Loucy (cell line): ENCODE measurements at regions not wholly inside any gene's neighbourhood (a gene's known extent, or its start where the extent isn't known, plus 50 kb on each side); places are given as distances from the start of the nearest gene placed in this dataset.

Experiments used
- H2AFZ ChIP-seq: fragments of 200-600 bp; sonication (generic); 2 replicates; pipeline ENCODE4 v1.6.0; 2016; ENCODE audit warnings: antibody characterized with exemption, mild to moderate bottlenecking, low read length, moderate library complexity
- H3F3A ChIP-seq: fragments of 200-600 bp; 2 replicates; pipeline ENCODE4 v1.6.0; 2016; ENCODE audit warnings: antibody characterized with exemption, low read depth, mild to moderate bottlenecking
- H3K27me3 ChIP-seq: fragments of 200-600 bp; sonication (generic); 2 replicates; pipeline ENCODE4 v1.6.1; 2014; ENCODE audit warnings: low read length, mild to moderate bottlenecking; ENCODE audit not compliant: insufficient read depth, poor library complexity, severe bottlenecking
- H3K36me3 ChIP-seq: fragments of 200-600 bp; sonication (generic); 2 replicates; pipeline ENCODE4 v1.6.1; 2016; ENCODE audit warnings: low read length; ENCODE audit not compliant: insufficient read depth
- H3K4me1 ChIP-seq: fragments of 200-600 bp; sonication (generic); 2 replicates; pipeline ENCODE4 v1.5.1; 2014; ENCODE audit warnings: low read length, mild to moderate bottlenecking; ENCODE audit not compliant: insufficient read depth, poor library complexity, severe bottlenecking
- H3K4me2 ChIP-seq: fragments of 200-600 bp; sonication (generic); 2 replicates; pipeline ENCODE4 v1.6.0; 2014; ENCODE audit warnings: antibody characterized with exemption, low read length, low read depth, mild to moderate bottlenecking; ENCODE audit not compliant: poor library complexity, severe bottlenecking
- H3K4me3 ChIP-seq: fragments of 200-600 bp; sonication (generic); 2 replicates; pipeline ENCODE4 v1.5.1; 2014; ENCODE audit warnings: low read length, mild to moderate bottlenecking, mixed read lengths; ENCODE audit not compliant: poor library complexity, severe bottlenecking
- H3K79me2 ChIP-seq: fragments of 200-600 bp; sonication (generic); 2 replicates; pipeline ENCODE4 v1.6.1; 2014; ENCODE audit warnings: low read length; ENCODE audit not compliant: insufficient read depth
- H3K9ac ChIP-seq: fragments of 200-600 bp; sonication (generic); 2 replicates; pipeline ENCODE4 v1.6.0; 2014; ENCODE audit warnings: mild to moderate bottlenecking, low read depth, low read length, moderate library complexity; ENCODE audit not compliant: poor library complexity, severe bottlenecking
- H3K9me2 ChIP-seq: fragments of 200-600 bp; sonication (generic); replicated peaks from 2 replicates; pipeline ENCODE4 v1.6.1; 2016; ENCODE audit warnings: low read depth, low read length, mixed read lengths
- H3K9me3 ChIP-seq: fragments of 200-600 bp; sonication (generic); 2 replicates; pipeline ENCODE4 v1.6.1; 2014; ENCODE audit warnings: mild to moderate bottlenecking, antibody characterized with exemption, low read length, low read depth; ENCODE audit not compliant: insufficient read depth
- H4K20me1 ChIP-seq: fragments of 200-600 bp; sonication (generic); 2 replicates; pipeline ENCODE4 v1.6.0; 2014; ENCODE audit warnings: antibody characterized with exemption, low read length, mild to moderate bottlenecking; ENCODE audit not compliant: insufficient read depth, poor library complexity, severe bottlenecking
- CTCF ChIP-seq: fragments of 200-600 bp; sonication (generic); conservative IDR thresholded peaks from 2 replicates; pipeline ENCODE4 v1.5.1; 2014; ENCODE audit warnings: mild to moderate bottlenecking, antibody characterized with exemption, low read length
- EZH2phosphoT487 ChIP-seq: fragments of 200-600 bp; IDR thresholded peaks from 2 replicates; pipeline ENCODE4 v1.6.1; 2018; ENCODE audit warnings: antibody characterized with exemption, mild to moderate bottlenecking, moderate library complexity, borderline replicate concordance

- no peaks in the 10 kb centered on the region for H4K20me1 ChIP-seq
- no peaks in the 10 kb centered on the region for H3K36me3 ChIP-seq
- no peak overlapping the region for H3K9ac ChIP-seq
- H3K27me3 ChIP-seq: no peaks in the 10 kb centered on the region
- no peak overlapping the region for H3K4me3 ChIP-seq
- H3K9me3 ChIP-seq: no peaks in the 10 kb centered on the region
- H3K79me2 ChIP-seq: no peaks in the 10 kb centered on the region
- TF ChIP-seq EZH2phosphoT487: no peak
- H3K4me1 ChIP-seq: no peaks in the 10 kb centered on the region
- H3K4me2 ChIP-seq: no peak overlapping the region
- no peaks in the 10 kb centered on the region for H3K9me2 ChIP-seq
- H2AFZ ChIP-seq: no peak overlapping the region
- no peaks in the 10 kb centered on the region for H3F3A ChIP-seq
Observed at GRCh38 chr1:213844632-213845031, 143.1 kb upstream of the PROX1 start.

GRCh38 chr1:213852107-213852506, 135.7 kb upstream of the PROX1 start:
- Histone ChIP-seq H3K9me2 (no peaks in the 10 kb centered on the region), H3K79me2 (no peaks in the 10 kb centered on the region), H3K4me1 (peaks cover 5% of the 10 kb centered on the region), H4K20me1 (no peaks in the 10 kb centered on the region), H2AFZ (no peak overlapping the region), H3K9ac (no peak overlapping the region), H3K9me3 (no peaks in the 10 kb centered on the region), H3K4me2 (no peak overlapping the region), H3K27me3 (no peaks in the 10 kb centered on the region), H3K36me3 (no peaks in the 10 kb centered on the region), H3K4me3 (no peak overlapping the region), H3F3A (no peaks in the 10 kb centered on the region)
- TF ChIP-seq EZH2phosphoT487: no peak
- TF ChIP-seq CTCF: no peak

DNA sequence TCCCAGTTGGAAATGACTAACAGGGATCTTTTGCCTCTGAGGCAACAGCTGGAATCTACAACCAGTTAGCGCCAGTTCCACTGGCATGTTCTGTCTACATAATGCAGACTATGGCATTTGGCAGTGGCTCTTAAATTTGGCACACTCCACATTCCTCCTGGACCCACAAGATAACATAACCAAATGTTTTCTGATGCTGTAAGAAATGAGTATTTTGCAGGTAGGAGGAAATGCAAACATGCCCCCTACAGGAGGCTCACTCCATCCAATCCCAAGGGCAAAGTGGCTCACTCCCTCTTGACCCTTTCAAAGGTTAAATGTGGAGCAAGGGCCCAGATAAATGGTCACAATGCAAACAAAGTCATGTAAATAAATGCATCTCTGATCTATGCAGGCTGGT, 129.2 kb upstream of the PROX1 start:
- H3K9me3 ChIP-seq: no peaks in the 10 kb centered on the region
- H3K4me3 ChIP-seq: no peak overlapping the region
- no peaks in the 10 kb centered on the region for H3K79me2 ChIP-seq
- H3K9me2 ChIP-seq: no peaks in the 10 kb centered on the region
- no peak overlapping the region for H3K9ac ChIP-seq
- no peaks in the 10 kb centered on the region for H3F3A ChIP-seq
- H2AFZ ChIP-seq: no peak overlapping the region
- no peak overlapping the region for H3K4me2 ChIP-seq
- no peak for TF ChIP-seq EZH2phosphoT487
- TF ChIP-seq CTCF: no peak
- no peaks in the 10 kb centered on the region for H4K20me1 ChIP-seq
- H3K27me3 ChIP-seq: no peaks in the 10 kb centered on the region
- no peaks in the 10 kb centered on the region for H3K36me3 ChIP-seq
- no peaks in the 10 kb centered on the region for H3K4me1 ChIP-seq

GRCh38 chr1:213861841-213862240, 125.9 kb upstream of the PROX1 start:
- Histone ChIP-seq H3K4me3 (no peak overlapping the region), H3K36me3 (no peaks in the 10 kb centered on the region), H3K9me3 (no peaks in the 10 kb centered on the region), H3F3A (no peaks in the 10 kb centered on the region), H3K9me2 (no peaks in the 10 kb centered on the region), H4K20me1 (no peaks in the 10 kb centered on the region), H3K27me3 (no peaks in the 10 kb centered on the region), H3K4me1 (no peaks in the 10 kb centered on the region), H3K4me2 (no peak overlapping the region), H3K9ac (no peak overlapping the region), H3K79me2 (no peaks in the 10 kb centered on the region), H2AFZ (no peak overlapping the region)
- TF ChIP-seq CTCF: no peak
- TF ChIP-seq EZH2phosphoT487: no peak
